Right lobe of liver (tissue), 6 donors: ENCODE measurements at regions not wholly inside any gene's neighbourhood (a gene's known extent, or its start where the extent isn't known, plus 50 kb on each side); places are given as distances from the start of the nearest gene placed in this dataset.
A peak's percentile ranks its signal among the peaks of the same experiment; 100 is the strongest.

Experiments
- ATAC-seq, 4 donors: fragments of 200-7000 bp; cut with Tn5 transposase; one replicate each; pipeline ENCODE4 v1.9.1; 2020; ENCODE audit warnings: mild to moderate bottlenecking in 4 of 4, moderate library complexity in 4 of 4
- DNase-seq, 3 donors: peaks; one replicate each; pipeline ENCODE4 v3.0.0-alpha.2; 2020
- H3K27ac ChIP-seq, 3 donors: fragments of 200-600 bp; one replicate each; pipeline ENCODE4 v1.8.0; 2022
- H3K27me3 ChIP-seq, 2 donors: fragments of 200-600 bp; one replicate each; pipeline ENCODE4 v1.8.0; 2022
- H3K36me3 ChIP-seq, 4 donors: fragments of 200-600 bp; sonication (generic) in 1 of 4; one replicate each; pipeline versions ENCODE4 v1.5.1 to v1.8.0; 2017 to 2022; ENCODE audit warnings: control low read depth in 1 of 4
- H3K4me1 ChIP-seq, 4 donors: fragments of 200-600 bp; sonication (generic) in 1 of 4; one replicate each; pipeline versions ENCODE4 v1.5.1 to v1.8.0; 2017 to 2022; ENCODE audit warnings: control low read depth in 1 of 4
- H3K4me3 ChIP-seq, 3 donors: fragments of 200-600 bp; one replicate each; pipeline ENCODE4 v1.8.0; 2022
- H3K9me3 ChIP-seq, 4 donors: fragments of 200-600 bp; sonication (generic) in 1 of 4; one replicate each; pipeline versions ENCODE4 v1.5.1 to v1.8.0; 2017 to 2022; ENCODE audit warnings: control low read depth in 1 of 4
- CTCF ChIP-seq, 4 donors: fragments of 200-600 bp in 3 of 4; fragments of 450-650 bp in 1 of 4; IDR thresholded peaks; one replicate each; pipeline versions ENCODE4 v1.5.1 to v1.8.0; 2016 to 2022; ENCODE audit warnings: antibody characterized with exemption in 4 of 4, mild to moderate bottlenecking in 2 of 4
- POLR2A ChIP-seq: fragments of 450-650 bp; IDR thresholded peaks from one replicate; pipeline ENCODE4 v1.6.1; 2017; ENCODE audit warnings: antibody characterized with exemption, mild to moderate bottlenecking
- WGBS: methylation state at CpG from one replicate; pipeline ENCODE4 v1.1.6; 2018; ENCODE audit warnings: low coverage, low lambda C conversion rate; ENCODE audit not compliant: insufficient coverage; ENCODE audit errors: missing lambda C conversion rate; 5-methylcytosine and 5-hydroxymethylcytosine counted together
- intact Hi-C, 2 donors: fragments of 100-400 bp; cut with DNase I; formaldehyde crosslinking; loops; one replicate each; pipeline versions ENCODE4 v1.11.2 to v1.14.1; 2022
- donor health status: DM: no; HTN: yes; CAD: no.
- donor health status: DM: no; HTN: no; CAD: no.
- donor health status: DM: no; HTN: no; CAD: no.
- donor health status: DM: no; HTN: yes; CAD: no.
- donor health status: DM: no; HTN: yes; CAD: no.

- Histone ChIP-seq H3K27me3 (no peaks in the 10 kb centered on the region), H3K36me3 (no peaks in the 10 kb centered on the region), H3K4me3 (no peak overlapping the region), H3K27ac (no peak overlapping the region), H3K4me1 (no peaks in the 10 kb centered on the region), H3K9me3 (no peaks in the 10 kb centered on the region)
- 87% methylated on average over 1 of the region's 1 CpG for WGBS
- TF ChIP-seq CTCF (IDR thresholded peaks at IDR 0.05) (no peak), POLR2A (no peak)
- DNase-seq = no peak
- intact Hi-C loops = no loop called here
- no peak for ATAC-seq
These were observed 167.9 kb upstream of the SPOPL start for GRCh38 chr2:138333677-138334076.

GRCh38 chr2:138334323-138334722 is 167.2 kb upstream of the SPOPL start:
- peak in 3 of 4 donors; percentile 32 to 61 (median 43) for ATAC-seq
- Histone ChIP-seq H3K4me3 (no peak overlapping the region), H3K4me1 (no peaks in the 10 kb centered on the region), H3K27me3 (no peaks in the 10 kb centered on the region), H3K9me3 (no peaks in the 10 kb centered on the region), H3K36me3 (no peaks in the 10 kb centered on the region), H3K27ac (no peak overlapping the region)
- WGBS = 30% methylated on average over 3 of the region's 3 CpGs
- intact Hi-C loops = no loop called here
- no peak for DNase-seq
- TF ChIP-seq CTCF (IDR thresholded peaks at IDR 0.05) (no peak), POLR2A (no peak)

- intact Hi-C loops = no loop called here
- Histone ChIP-seq H3K9me3 (no peaks in the 10 kb centered on the region), H3K4me1 (no peaks in the 10 kb centered on the region), H3K4me3 (no peak overlapping the region), H3K27me3 (no peaks in the 10 kb centered on the region), H3K36me3 (no peaks in the 10 kb centered on the region), H3K27ac (no peak overlapping the region)
- ATAC-seq = no peak
- no peak for TF ChIP-seq POLR2A
- no peak for TF ChIP-seq CTCF (IDR thresholded peaks at IDR 0.05)
- DNase-seq = no peak
These were observed 166.5 kb upstream of the SPOPL start for GRCh38 chr2:138335036-138335435.

- WGBS = 100% methylated on average over 2 of the region's 2 CpGs
- intact Hi-C loops = no loop called here
These were observed 165.4 kb upstream of the SPOPL start for GRCh38 chr2:138336146-138336545.

More at GRCh38 chr2:138336146-138336545, 165.4 kb upstream of the SPOPL start:
- DNase-seq (no peak), ATAC-seq (no peak)
- Histone ChIP-seq H3K36me3 (no peaks in the 10 kb centered on the region), H3K4me1 (no peaks in the 10 kb centered on the region), H3K9me3 (no peaks in the 10 kb centered on the region), H3K4me3 (no peak overlapping the region), H3K27ac (no peak overlapping the region), H3K27me3 (no peaks in the 10 kb centered on the region)
- TF ChIP-seq CTCF (IDR thresholded peaks at IDR 0.05) (no peak), POLR2A (no peak)
